Forelimb muscle (tissue), 1 donor: ENCODE measurements at regions not wholly inside any gene's neighbourhood (a gene's known extent, or its start where the extent isn't known, plus 50 kb on each side); places are given as distances from the start of the nearest gene placed in this dataset.

Source experiments
- DNase-seq: peaks from one replicate; pipeline ENCODE4 v3.0.0-alpha.2; 2013; ENCODE audit warnings: low read depth

- DNase-seq: no peak
Observed at GRCh38 chr4:31106419-31106818, 386.2 kb downstream of the PCDH7 start.

GRCh38 chr4:31107362-31107761, 387.2 kb downstream of the PCDH7 start:
- DNase-seq: no peak

- no peak for DNase-seq
Observed at GRCh38 chr4:31108762-31109161, 388.6 kb downstream of the PCDH7 start.

- no peak for DNase-seq
Observed at GRCh38 chr4:31111790-31112189, 391.6 kb downstream of the PCDH7 start.

GRCh38 chr4:31114816-31115215, 394.6 kb downstream of the PCDH7 start:
- DNase-seq: no peak

- no peak for DNase-seq
Observed at GRCh38 chr4:31124008-31124585, 403.9 kb downstream of the PCDH7 start.

GRCh38 chr4:31125061-31125460, 404.9 kb downstream of the PCDH7 start:
- DNase-seq: no peak

GRCh38 chr4:31125496-31125895, 405.3 kb downstream of the PCDH7 start:
- DNase-seq: no peak

- DNase-seq: no peak
Observed at GRCh38 chr4:31126881-31127398, 406.8 kb downstream of the PCDH7 start.

GRCh38 chr4:31130930-31131329, 410.8 kb downstream of the PCDH7 start:
- DNase-seq: no peak

GRCh38 chr4:31134720-31135119, 414.6 kb downstream of the PCDH7 start:
- DNase-seq: no peak

- DNase-seq: no peak
Observed at GRCh38 chr4:31139767-31140166, 419.6 kb downstream of the PCDH7 start.

GRCh38 chr4:31141095-31141831, 421.1 kb downstream of the PCDH7 start:
- DNase-seq: no peak

- no peak for DNase-seq
Observed at GRCh38 chr4:31141832-31142142, 421.6 kb downstream of the PCDH7 start.

- DNase-seq: no peak
Observed at GRCh38 chr4:31146366-31146765, 426.2 kb downstream of the PCDH7 start.

- DNase-seq: no peak
Observed at GRCh38 chr4:31148990-31149389, 428.8 kb downstream of the PCDH7 start.

- DNase-seq: no peak
Observed at GRCh38 chr4:31156221-31156620, 436.1 kb downstream of the PCDH7 start.

GRCh38 chr4:31160146-31160545, 440.0 kb downstream of the PCDH7 start:
- no peak for DNase-seq

GRCh38 chr4:31169846-31170245, 449.7 kb downstream of the PCDH7 start:
- DNase-seq: no peak

- DNase-seq: no peak
Observed at GRCh38 chr4:31171362-31171761, 451.2 kb downstream of the PCDH7 start.

- no peak for DNase-seq
Observed at GRCh38 chr4:31175242-31175910, 455.2 kb downstream of the PCDH7 start.

GRCh38 chr4:31183256-31183655, 463.1 kb downstream of the PCDH7 start:
- no peak for DNase-seq

- no peak for DNase-seq
Observed at GRCh38 chr4:31185014-31185585, 464.9 kb downstream of the PCDH7 start.
